Medulla oblongata (tissue), 1 donor: ENCODE measurements at regions not wholly inside any gene's neighbourhood (a gene's known extent, or its start where the extent isn't known, plus 50 kb on each side); places are given as distances from the start of the nearest gene placed in this dataset.
"Not testable (repeated sequence)": the region's sequence is repeated elsewhere in the genome, so short reads cannot be mapped to it uniquely, and the experiment has no call there.

Experiments used
- DNase-seq: peaks from one replicate; pipeline ENCODE4 v3.0.0-alpha.2; 2015; ENCODE audit errors: extremely low spot score

GRCh38 chr2:142758973-142759372 is 118.5 kb upstream of the KYNU start:
- no peak for DNase-seq

GRCh38 chr2:142757111-142757510 is 120.4 kb upstream of the KYNU start:
- no peak for DNase-seq

- no peak for DNase-seq
These were observed 121.0 kb upstream of the KYNU start for GRCh38 chr2:142756430-142756829.

- no peak for DNase-seq
These were observed 122.3 kb upstream of the KYNU start for GRCh38 chr2:142755191-142755590.

GRCh38 chr2:142754182-142754581 is 123.3 kb upstream of the KYNU start:
- DNase-seq, result no peak

GRCh38 chr2:142750858-142751257 is 126.6 kb upstream of the KYNU start:
- no peak for DNase-seq

- DNase-seq, result no peak
These were observed 128.8 kb upstream of the KYNU start for GRCh38 chr2:142748559-142749099.

- no peak for DNase-seq
These were observed 131.8 kb upstream of the KYNU start for GRCh38 chr2:142745691-142746090.

GRCh38 chr2:142742371-142743214 is 134.9 kb upstream of the KYNU start:
- DNase-seq, result peak; percentile 12

GRCh38 chr2:142741764-142742269 is 135.6 kb upstream of the KYNU start:
- DNase-seq, result no peak

GRCh38 chr2:142734770-142735169 is 142.7 kb upstream of the KYNU start:
- DNase-seq, result no peak

GRCh38 chr2:142734231-142734630 is 143.2 kb upstream of the KYNU start:
- no peak for DNase-seq

GRCh38 chr2:142729814-142730213 is 147.7 kb upstream of the KYNU start:
- DNase-seq, result not testable (repeated sequence)

- not testable (repeated sequence) for DNase-seq
These were observed 149.5 kb upstream of the KYNU start for GRCh38 chr2:142727821-142728478.

- DNase-seq, result no peak
These were observed 152.1 kb upstream of the KYNU start for GRCh38 chr2:142725386-142725785.

- no peak for DNase-seq
These were observed 152.6 kb upstream of the KYNU start for GRCh38 chr2:142724713-142725349.

GRCh38 chr2:142724186-142724585 is 153.3 kb upstream of the KYNU start:
- no peak for DNase-seq

- no peak for DNase-seq
These were observed 154.2 kb upstream of the KYNU start for GRCh38 chr2:142723236-142723635.

- DNase-seq, result no peak
These were observed 154.9 kb upstream of the KYNU start for GRCh38 chr2:142722569-142722968.

- DNase-seq, result no peak
These were observed 155.4 kb upstream of the KYNU start for GRCh38 chr2:142722086-142722485.

GRCh38 chr2:142721015-142721414 is 156.4 kb upstream of the KYNU start:
- no peak for DNase-seq

- DNase-seq, result no peak
These were observed 158.8 kb upstream of the KYNU start for GRCh38 chr2:142718576-142719155.
